ENCODE measurements at regions not wholly inside any gene's neighbourhood (a gene's known extent, or its start where the extent isn't known, plus 50 kb on each side); places are given as distances from the start of the nearest gene placed in this dataset.
A peak's percentile ranks its signal among the peaks of the same experiment; 100 is the strongest.

DNA sequence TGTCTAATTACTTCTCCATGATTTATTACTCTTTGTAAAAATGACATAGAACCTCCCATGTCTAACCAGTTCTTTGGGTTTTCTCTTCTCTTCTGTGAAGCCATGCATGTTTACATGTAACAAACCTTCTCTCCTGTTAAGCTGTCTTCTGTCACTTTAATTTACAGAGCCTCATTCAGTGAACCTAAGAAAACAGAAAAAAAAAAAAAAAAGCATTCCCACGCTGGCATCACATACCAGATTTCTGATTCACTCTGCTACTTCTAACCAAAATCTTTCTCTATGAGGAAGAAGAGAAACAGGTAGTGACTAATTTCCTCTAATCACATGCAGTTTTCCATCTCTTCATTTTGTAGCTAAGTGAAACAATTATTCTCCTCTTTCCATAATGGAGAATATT, 141.4 kb upstream of the CXADR start:
- no peak for DNase-seq (ENCODE audit: extremely low spot score, unreplicated experiment)
- H3K4me3 Mint-ChIP-seq, result peak overlapping the region; percentile 73
- peaks cover 4% of the 10 kb centered on the region for H3K9me3 Mint-ChIP-seq
- TF ChIP-seq, protein P1, sequence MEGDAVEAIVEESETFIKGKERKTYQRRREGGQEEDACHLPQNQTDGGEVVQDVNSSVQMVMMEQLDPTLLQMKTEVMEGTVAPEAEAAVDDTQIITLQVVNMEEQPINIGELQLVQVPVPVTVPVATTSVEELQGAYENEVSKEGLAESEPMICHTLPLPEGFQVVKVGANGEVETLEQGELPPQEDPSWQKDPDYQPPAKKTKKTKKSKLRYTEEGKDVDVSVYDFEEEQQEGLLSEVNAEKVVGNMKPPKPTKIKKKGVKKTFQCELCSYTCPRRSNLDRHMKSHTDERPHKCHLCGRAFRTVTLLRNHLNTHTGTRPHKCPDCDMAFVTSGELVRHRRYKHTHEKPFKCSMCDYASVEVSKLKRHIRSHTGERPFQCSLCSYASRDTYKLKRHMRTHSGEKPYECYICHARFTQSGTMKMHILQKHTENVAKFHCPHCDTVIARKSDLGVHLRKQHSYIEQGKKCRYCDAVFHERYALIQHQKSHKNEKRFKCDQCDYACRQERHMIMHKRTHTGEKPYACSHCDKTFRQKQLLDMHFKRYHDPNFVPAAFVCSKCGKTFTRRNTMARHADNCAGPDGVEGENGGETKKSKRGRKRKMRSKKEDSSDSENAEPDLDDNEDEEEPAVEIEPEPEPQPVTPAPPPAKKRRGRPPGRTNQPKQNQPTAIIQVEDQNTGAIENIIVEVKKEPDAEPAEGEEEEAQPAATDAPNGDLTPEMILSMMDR (conservative IDR thresholded peaks at IDR 0.05), result no peak
- peak overlapping the region; percentile 91 for H3K27ac Mint-ChIP-seq
- H3K4me1 Mint-ChIP-seq (ENCODE audit: unreplicated experiment), result peaks cover 11% of the 10 kb centered on the region
- H3K27me3 Mint-ChIP-seq, result no peaks in the 10 kb centered on the region
- no peaks in the 10 kb centered on the region for H3K36me3 Mint-ChIP-seq

DNA sequence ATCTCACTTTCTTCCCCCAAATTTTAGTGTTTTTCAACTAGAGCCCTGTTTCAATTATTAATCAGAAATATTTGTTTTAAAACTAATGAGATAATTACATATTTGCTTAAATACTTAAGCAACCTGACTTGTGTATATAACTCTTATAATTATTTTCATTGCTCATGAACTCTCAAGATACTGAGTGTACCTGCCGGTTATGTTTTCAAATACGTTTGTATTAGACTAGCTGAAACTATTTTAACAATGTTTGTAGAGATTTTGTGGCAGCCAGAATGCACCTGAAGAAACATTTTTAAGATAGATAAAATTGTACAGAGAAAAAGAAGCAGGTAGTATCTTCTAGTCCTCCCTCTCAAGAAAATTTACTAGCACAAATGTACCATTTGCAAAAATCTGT, 140.6 kb upstream of the CXADR start:
- H3K27ac Mint-ChIP-seq, result no peak overlapping the region
- TF ChIP-seq, protein P1 (conservative IDR thresholded peaks at IDR 0.05), result no peak
- H3K4me3 Mint-ChIP-seq, result no peak overlapping the region
- no peaks in the 10 kb centered on the region for H3K27me3 Mint-ChIP-seq
- no peak for DNase-seq (ENCODE audit: extremely low spot score, unreplicated experiment)
- peaks cover 11% of the 10 kb centered on the region for H3K4me1 Mint-ChIP-seq (ENCODE audit: unreplicated experiment)
- no peaks in the 10 kb centered on the region for H3K36me3 Mint-ChIP-seq
- peaks cover 4% of the 10 kb centered on the region for H3K9me3 Mint-ChIP-seq

DNA sequence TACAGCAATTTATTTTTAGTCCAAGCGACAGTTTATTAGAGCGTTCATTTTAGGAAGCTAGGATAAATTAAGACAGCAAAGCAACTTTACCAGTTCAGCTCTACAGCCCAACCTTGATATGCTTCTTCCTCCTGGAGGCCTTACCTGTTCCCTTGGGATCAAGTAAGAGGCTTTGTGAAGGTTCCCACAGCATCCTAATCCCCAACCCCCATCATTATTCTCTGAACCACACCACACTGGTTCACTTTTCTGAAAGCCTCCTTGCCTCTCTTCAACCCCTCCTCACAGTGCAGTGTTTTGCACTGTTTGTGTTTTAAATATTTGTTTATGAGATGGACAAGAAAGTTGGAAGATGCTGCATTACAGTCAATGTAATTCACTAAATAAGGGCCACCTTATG, 126.3 kb upstream of the CXADR start:
- no peak for DNase-seq (ENCODE audit: extremely low spot score, unreplicated experiment)
- Mint-ChIP-seq H3K27ac (peak overlapping the region; percentile 18), H3K4me3 (no peak overlapping the region), H3K4me1 (ENCODE audit: unreplicated experiment) (peaks cover 4% of the 10 kb centered on the region), H3K9me3 (no peaks in the 10 kb centered on the region), H3K36me3 (no peaks in the 10 kb centered on the region), H3K27me3 (no peaks in the 10 kb centered on the region)
- TF ChIP-seq, protein P1 (conservative IDR thresholded peaks at IDR 0.05), result no peak

DNA sequence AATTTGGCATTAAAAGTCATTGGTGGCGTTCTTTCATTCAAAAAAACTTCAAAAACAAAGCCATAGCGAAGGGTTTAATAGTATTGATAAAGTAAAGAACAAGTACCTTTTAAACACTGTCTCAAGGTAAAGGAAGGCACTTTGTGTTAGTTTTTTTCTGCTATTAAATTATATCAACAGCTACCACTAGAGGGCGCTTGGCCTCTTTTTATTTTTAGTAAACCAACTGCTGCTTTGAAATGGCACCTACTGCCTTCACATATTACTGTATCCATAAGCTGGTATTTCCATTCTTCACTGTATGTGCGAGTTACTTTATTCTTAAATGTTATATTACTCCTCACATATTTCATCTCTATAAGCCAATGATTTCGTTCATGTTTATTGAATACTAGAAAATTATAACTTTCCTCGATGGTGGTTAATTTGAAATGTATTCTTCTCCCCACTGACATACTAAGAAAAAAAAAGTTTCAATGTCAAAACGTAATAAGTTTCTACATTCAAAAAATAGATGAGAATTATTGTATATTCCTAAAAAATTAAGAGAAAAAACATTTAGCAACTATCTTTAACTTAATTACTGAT, 125.7 kb upstream of the CXADR start:
- Mint-ChIP-seq H3K4me1 (ENCODE audit: unreplicated experiment) (peaks cover 4% of the 10 kb centered on the region), H3K4me3 (no peak overlapping the region), H3K36me3 (no peaks in the 10 kb centered on the region), H3K9me3 (no peaks in the 10 kb centered on the region), H3K27ac (no peak overlapping the region), H3K27me3 (no peaks in the 10 kb centered on the region)
- TF ChIP-seq, protein P1 (conservative IDR thresholded peaks at IDR 0.05), result peak; percentile 92
- no peak for DNase-seq (ENCODE audit: extremely low spot score, unreplicated experiment)

DNA sequence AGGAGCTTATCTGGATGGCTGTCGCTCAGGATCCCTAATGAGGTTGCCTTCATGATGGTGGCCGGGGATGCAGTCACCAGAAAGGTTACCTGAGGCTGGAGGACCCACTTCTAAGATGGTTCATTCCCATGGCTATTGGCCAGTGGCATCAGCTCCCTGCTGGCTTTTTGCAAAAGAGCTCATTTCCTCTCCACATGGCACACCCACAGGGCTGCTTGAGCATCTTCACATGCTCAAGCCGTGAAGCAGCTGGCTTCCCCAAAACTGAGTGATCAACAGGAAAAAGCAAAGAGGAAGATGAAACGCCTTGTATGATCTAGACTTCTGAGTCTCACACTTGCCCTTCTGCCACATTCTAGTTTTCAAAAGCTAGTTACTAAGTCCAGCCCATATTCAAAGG, 124.6 kb upstream of the CXADR start:
- H3K27ac Mint-ChIP-seq, result no peak overlapping the region
- H3K27me3 Mint-ChIP-seq, result no peaks in the 10 kb centered on the region
- H3K4me3 Mint-ChIP-seq, result no peak overlapping the region
- no peak for DNase-seq (ENCODE audit: extremely low spot score, unreplicated experiment)
- TF ChIP-seq, protein P1 (conservative IDR thresholded peaks at IDR 0.05), result no peak
- H3K36me3 Mint-ChIP-seq, result no peaks in the 10 kb centered on the region
- peaks cover 4% of the 10 kb centered on the region for H3K4me1 Mint-ChIP-seq (ENCODE audit: unreplicated experiment)
- H3K9me3 Mint-ChIP-seq, result no peaks in the 10 kb centered on the region

DNA sequence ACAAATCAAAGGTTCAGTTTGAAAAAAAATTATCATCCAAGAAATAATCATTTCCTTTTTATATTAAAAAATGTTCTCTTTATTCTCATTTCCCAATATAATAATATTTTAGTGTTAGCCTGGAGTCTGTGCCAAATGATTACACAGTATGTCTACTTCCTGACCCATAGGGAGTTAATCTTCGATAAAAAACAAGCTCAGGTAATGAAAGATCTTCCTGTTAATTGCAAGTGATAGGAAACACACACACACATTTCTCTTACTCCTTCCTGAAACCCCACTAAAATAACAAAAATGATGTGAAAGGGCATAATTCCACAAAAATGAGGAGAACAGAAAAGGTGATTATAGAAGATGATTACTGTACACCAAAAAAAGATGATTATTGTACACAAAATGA, 123.5 kb upstream of the CXADR start:
- DNase-seq (ENCODE audit: extremely low spot score, unreplicated experiment), result no peak
- no peaks in the 10 kb centered on the region for H3K9me3 Mint-ChIP-seq
- TF ChIP-seq, protein P1 (conservative IDR thresholded peaks at IDR 0.05), result no peak
- peaks cover 12% of the 10 kb centered on the region for H3K4me1 Mint-ChIP-seq (ENCODE audit: unreplicated experiment)
- H3K27me3 Mint-ChIP-seq, result no peaks in the 10 kb centered on the region
- H3K4me3 Mint-ChIP-seq, result no peak overlapping the region
- H3K27ac Mint-ChIP-seq, result no peak overlapping the region
- H3K36me3 Mint-ChIP-seq, result no peaks in the 10 kb centered on the region

All from type B pancreatic cell (in vitro differentiated cells).